ENCODE measurements at regions not wholly inside any gene's neighbourhood (a gene's known extent, or its start where the extent isn't known, plus 50 kb on each side); places are given as distances from the start of the nearest gene placed in this dataset.

DNA sequence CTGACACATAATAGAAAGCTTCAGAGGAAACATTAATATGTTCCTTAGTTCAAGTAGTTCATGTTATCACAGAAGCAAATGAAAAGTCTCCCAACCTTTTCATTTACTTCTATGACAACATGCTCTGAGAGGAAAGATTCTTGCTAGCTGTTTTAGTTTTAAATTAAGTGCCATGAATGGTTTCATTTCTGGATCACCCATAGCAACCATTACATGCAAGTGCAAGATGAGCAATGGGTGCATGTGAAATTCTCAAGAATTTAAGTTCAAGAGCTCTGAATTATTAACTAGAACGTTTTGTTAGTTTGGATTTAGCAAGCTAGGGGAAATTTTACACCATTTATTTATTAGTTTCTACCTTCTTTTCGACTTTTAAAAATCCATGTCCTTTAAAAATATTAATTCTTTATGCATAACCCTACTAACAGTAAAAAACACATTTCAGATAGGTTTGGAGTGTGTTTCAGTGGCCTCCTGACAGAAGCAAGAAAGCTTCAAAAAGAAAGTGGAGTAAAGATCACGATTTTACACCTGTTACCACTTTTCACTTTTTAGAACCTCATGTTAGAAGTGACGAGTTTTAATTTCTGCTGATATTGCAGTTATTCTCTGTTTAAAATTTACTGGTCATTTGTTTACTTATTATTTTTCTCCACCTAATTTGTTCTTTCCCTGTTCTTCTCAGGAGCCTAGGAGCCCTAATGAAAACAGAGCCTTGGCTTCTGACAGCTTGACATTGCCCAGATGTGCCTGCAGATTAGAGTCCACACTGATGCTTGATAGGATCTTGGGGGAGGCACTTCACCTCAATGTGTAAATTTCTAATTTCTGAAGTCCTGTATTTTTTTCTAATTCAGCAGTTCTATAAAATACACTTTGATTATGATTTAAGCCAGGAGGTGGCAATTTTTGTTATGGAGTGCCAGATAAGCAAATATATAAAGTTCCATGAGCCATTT is 995.3 kb upstream of the PHF14 start:
- H3K79me2 ChIP-seq (ENCODE audit: insufficient read depth, low read length), result no peaks in the 10 kb centered on the region
- H3K4me2 ChIP-seq (ENCODE audit: low read length), result no peak overlapping the region
- Mint-ChIP-seq H3K4me3 (ENCODE audit: unreplicated experiment) (no peak overlapping the region), H3K4me1 (ENCODE audit: low read depth, unreplicated experiment) (no peaks in the 10 kb centered on the region), H3K36me3 (ENCODE audit: low read depth, unreplicated experiment) (no peaks in the 10 kb centered on the region), H3K27me3 (ENCODE audit: low read depth, unreplicated experiment) (no peaks in the 10 kb centered on the region), H3K9me3 (ENCODE audit: unreplicated experiment) (no peaks in the 10 kb centered on the region), H3K27ac (ENCODE audit: unreplicated experiment) (no peak overlapping the region)
- no peaks in the 10 kb centered on the region for H3K36me3 ChIP-seq (ENCODE audit: insufficient read depth, low read length)
- no peak overlapping the region for H3K9ac ChIP-seq (ENCODE audit: low read length)
- H3K27me3 ChIP-seq (ENCODE audit: insufficient read depth, low read length), result no peaks in the 10 kb centered on the region
- TF ChIP-seq EZH2 (IDR thresholded peaks at IDR 0.05; ENCODE audit: insufficient read depth, low read length), result no peak
- TF ChIP-seq, protein P1, sequence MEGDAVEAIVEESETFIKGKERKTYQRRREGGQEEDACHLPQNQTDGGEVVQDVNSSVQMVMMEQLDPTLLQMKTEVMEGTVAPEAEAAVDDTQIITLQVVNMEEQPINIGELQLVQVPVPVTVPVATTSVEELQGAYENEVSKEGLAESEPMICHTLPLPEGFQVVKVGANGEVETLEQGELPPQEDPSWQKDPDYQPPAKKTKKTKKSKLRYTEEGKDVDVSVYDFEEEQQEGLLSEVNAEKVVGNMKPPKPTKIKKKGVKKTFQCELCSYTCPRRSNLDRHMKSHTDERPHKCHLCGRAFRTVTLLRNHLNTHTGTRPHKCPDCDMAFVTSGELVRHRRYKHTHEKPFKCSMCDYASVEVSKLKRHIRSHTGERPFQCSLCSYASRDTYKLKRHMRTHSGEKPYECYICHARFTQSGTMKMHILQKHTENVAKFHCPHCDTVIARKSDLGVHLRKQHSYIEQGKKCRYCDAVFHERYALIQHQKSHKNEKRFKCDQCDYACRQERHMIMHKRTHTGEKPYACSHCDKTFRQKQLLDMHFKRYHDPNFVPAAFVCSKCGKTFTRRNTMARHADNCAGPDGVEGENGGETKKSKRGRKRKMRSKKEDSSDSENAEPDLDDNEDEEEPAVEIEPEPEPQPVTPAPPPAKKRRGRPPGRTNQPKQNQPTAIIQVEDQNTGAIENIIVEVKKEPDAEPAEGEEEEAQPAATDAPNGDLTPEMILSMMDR (IDR thresholded peaks at IDR 0.05; ENCODE audit: insufficient read depth, low read depth, low read length), result no peak
- H3K4me3 ChIP-seq (ENCODE audit: insufficient read depth, low read depth, low read length), result no peak overlapping the region
- H3K9me3 ChIP-seq (ENCODE audit: insufficient read depth, low read depth, low read length), result no peaks in the 10 kb centered on the region
- no peak overlapping the region for H2AFZ ChIP-seq (ENCODE audit: low read depth, low read length)
- no peak for DNase-seq (ENCODE audit: low read depth)
- no peaks in the 10 kb centered on the region for H4K20me1 ChIP-seq (ENCODE audit: insufficient read depth, low read length)
- H3K27ac ChIP-seq (ENCODE audit: low read depth, low read length), result no peak overlapping the region
- no peak for FAIRE-seq
- no peaks in the 10 kb centered on the region for H3K4me1 ChIP-seq (ENCODE audit: insufficient read depth, low read length)

DNA sequence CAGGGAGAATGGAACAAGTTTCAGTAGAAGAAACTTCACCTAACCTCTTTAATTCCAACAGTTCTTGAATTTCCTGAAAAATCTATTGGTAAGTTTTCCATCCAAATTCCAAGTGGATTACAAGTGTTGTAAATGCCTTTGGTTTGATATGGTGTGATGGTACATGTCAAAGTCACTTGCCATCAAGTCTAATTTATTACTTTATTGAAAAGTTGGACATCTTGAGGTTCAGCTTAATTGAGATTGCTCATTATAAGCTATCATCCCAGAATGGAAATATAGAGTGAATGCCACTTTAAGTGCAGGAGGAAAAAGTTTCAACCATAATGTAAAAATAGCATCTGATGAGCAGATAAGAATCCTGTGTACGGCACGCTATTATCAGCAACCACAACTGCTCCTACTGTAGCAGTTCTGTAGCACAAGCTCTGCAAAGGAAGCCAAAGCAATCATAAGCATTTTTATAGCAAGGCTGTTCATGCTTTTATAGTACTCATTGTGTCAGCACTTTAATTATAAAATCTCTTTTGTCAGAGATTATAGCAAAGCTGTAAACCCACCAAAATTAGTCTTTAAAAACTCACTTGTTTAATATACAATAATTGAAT is 991.8 kb upstream of the PHF14 start:
- Histone ChIP-seq H3K4me2 (ENCODE audit: low read length) (no peak overlapping the region), H3K9ac (ENCODE audit: low read length) (no peak overlapping the region), H3K36me3 (ENCODE audit: insufficient read depth, low read length) (no peaks in the 10 kb centered on the region), H3K4me3 (ENCODE audit: insufficient read depth, low read depth, low read length) (no peak overlapping the region), H4K20me1 (ENCODE audit: insufficient read depth, low read length) (no peaks in the 10 kb centered on the region), H3K79me2 (ENCODE audit: insufficient read depth, low read length) (no peaks in the 10 kb centered on the region), H3K27me3 (ENCODE audit: insufficient read depth, low read length) (no peaks in the 10 kb centered on the region), H3K4me1 (ENCODE audit: insufficient read depth, low read length) (no peaks in the 10 kb centered on the region), H2AFZ (ENCODE audit: low read depth, low read length) (no peak overlapping the region), H3K27ac (ENCODE audit: low read depth, low read length) (no peak overlapping the region), H3K9me3 (ENCODE audit: insufficient read depth, low read depth, low read length) (no peaks in the 10 kb centered on the region)
- TF ChIP-seq, protein P1 (IDR thresholded peaks at IDR 0.05; ENCODE audit: insufficient read depth, low read depth, low read length), result no peak
- no peak for TF ChIP-seq EZH2 (IDR thresholded peaks at IDR 0.05; ENCODE audit: insufficient read depth, low read length)
- DNase-seq (ENCODE audit: low read depth) (no peak), FAIRE-seq (no peak)
- no peaks in the 10 kb centered on the region for H3K4me1 Mint-ChIP-seq (ENCODE audit: low read depth, unreplicated experiment)
- no peaks in the 10 kb centered on the region for H3K36me3 Mint-ChIP-seq (ENCODE audit: low read depth, unreplicated experiment)
- H3K4me3 Mint-ChIP-seq (ENCODE audit: unreplicated experiment), result no peak overlapping the region
- H3K27me3 Mint-ChIP-seq (ENCODE audit: low read depth, unreplicated experiment), result no peaks in the 10 kb centered on the region
- no peaks in the 10 kb centered on the region for H3K9me3 Mint-ChIP-seq (ENCODE audit: unreplicated experiment)
- no peak overlapping the region for H3K27ac Mint-ChIP-seq (ENCODE audit: unreplicated experiment)

All from astrocyte (in vitro differentiated cells and primary cell).